ENCODE measurements at regions not wholly inside any gene's neighbourhood (a gene's known extent, or its start where the extent isn't known, plus 50 kb on each side); places are given as distances from the start of the nearest gene placed in this dataset.

DNA sequence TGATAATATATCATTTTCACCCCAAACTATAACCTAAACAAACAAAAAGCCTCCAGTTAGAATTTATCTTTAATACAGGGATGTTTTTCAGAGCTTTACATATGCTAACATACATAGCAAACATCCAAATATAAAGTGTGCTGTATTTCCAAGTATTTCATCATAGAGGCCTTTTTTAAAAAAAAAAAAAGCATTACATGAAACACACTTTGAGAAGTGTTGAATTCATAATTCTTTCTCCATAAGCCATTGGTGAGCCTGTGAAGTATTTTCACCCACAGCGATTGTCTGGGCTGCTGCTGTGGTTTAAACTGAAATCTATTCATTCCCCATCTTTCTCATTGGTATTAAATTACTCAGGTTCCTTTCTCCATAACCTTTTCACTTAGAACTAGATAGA, 503.4 kb upstream of the CDH8 start:
- TF ChIP-seq, protein P1, sequence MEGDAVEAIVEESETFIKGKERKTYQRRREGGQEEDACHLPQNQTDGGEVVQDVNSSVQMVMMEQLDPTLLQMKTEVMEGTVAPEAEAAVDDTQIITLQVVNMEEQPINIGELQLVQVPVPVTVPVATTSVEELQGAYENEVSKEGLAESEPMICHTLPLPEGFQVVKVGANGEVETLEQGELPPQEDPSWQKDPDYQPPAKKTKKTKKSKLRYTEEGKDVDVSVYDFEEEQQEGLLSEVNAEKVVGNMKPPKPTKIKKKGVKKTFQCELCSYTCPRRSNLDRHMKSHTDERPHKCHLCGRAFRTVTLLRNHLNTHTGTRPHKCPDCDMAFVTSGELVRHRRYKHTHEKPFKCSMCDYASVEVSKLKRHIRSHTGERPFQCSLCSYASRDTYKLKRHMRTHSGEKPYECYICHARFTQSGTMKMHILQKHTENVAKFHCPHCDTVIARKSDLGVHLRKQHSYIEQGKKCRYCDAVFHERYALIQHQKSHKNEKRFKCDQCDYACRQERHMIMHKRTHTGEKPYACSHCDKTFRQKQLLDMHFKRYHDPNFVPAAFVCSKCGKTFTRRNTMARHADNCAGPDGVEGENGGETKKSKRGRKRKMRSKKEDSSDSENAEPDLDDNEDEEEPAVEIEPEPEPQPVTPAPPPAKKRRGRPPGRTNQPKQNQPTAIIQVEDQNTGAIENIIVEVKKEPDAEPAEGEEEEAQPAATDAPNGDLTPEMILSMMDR (IDR thresholded peaks at IDR 0.05): no peak
- TF ChIP-seq POLR2A (IDR thresholded peaks at IDR 0.05): no peak
- no peak for TF ChIP-seq POLR2AphosphoS5 (IDR thresholded peaks at IDR 0.05; ENCODE audit: insufficient read depth in 1 of 2, low read depth in 1 of 2)

Data from vagina (tissue), 2 donors.